ENCODE measurements at regions not wholly inside any gene's neighbourhood (a gene's known extent, or its start where the extent isn't known, plus 50 kb on each side); places are given as distances from the start of the nearest gene placed in this dataset.

- TF ChIP-seq NFE2L1 (CRISPR knock-in tag; IDR thresholded peaks at IDR 0.05): no peak
- TF ChIP-seq CTCF (IDR thresholded peaks at IDR 0.05): no peak
- no peak for TF ChIP-seq ATF3 (CRISPR knock-in tag; conservative IDR thresholded peaks at IDR 0.05)
- TF ChIP-seq ZNF671 (CRISPR knock-in tag; IDR thresholded peaks at IDR 0.05): no peak
- no peak for TF ChIP-seq ATF2 (CRISPR knock-in tag; IDR thresholded peaks at IDR 0.05; ENCODE audit: borderline replicate concordance, low read depth)
- no peak for TF ChIP-seq JUN (CRISPR knock-in tag; IDR thresholded peaks at IDR 0.05)
- TF ChIP-seq USF2 (CRISPR knock-in tag; IDR thresholded peaks at IDR 0.05): no peak
- TF ChIP-seq GABPB1 (CRISPR knock-in tag; IDR thresholded peaks at IDR 0.05): no peak
- no peak for TF ChIP-seq SP1 (CRISPR knock-in tag; conservative IDR thresholded peaks at IDR 0.05)
- TF ChIP-seq CREM (CRISPR knock-in tag; IDR thresholded peaks at IDR 0.05): no peak
- no peak for TF ChIP-seq ERG (CRISPR knock-in tag; IDR thresholded peaks at IDR 0.05)
Measured at GRCh38 chr6:81889377-81890053, 137.0 kb upstream of the TENT5A start.

Measured in WTC11 (cell line).